Esophagus muscularis mucosa (tissue), 4 donors: ENCODE measurements at regions not wholly inside any gene's neighbourhood (a gene's known extent, or its start where the extent isn't known, plus 50 kb on each side); places are given as distances from the start of the nearest gene placed in this dataset.
"Not testable (repeated sequence)": the region's sequence is repeated elsewhere in the genome, so short reads cannot be mapped to it uniquely, and the experiment has no call there.

Experiments
- DNase-seq: peaks from one replicate; pipeline ENCODE4 v3.0.0-alpha.2; 2017; ENCODE audit errors: extremely low spot score
- H3K27ac ChIP-seq, 4 donors: fragments of 200-600 bp; sonication (generic); replicated peaks in 1 of 4; 1 replicate in 3 of 4; 2 replicates in 1 of 4; pipeline ENCODE4 v1.5.1; 2016 to 2019; ENCODE audit warnings: mild to moderate bottlenecking in 1 of 4
- H3K27me3 ChIP-seq, 4 donors: fragments of 200-600 bp; sonication (generic); one replicate each; pipeline versions ENCODE4 v1.5.1 to v1.6.0; 2016 to 2019
- H3K36me3 ChIP-seq, 4 donors: fragments of 200-600 bp; sonication (generic); one replicate each; pipeline ENCODE4 v1.5.1; 2016 to 2019
- H3K4me1 ChIP-seq, 4 donors: fragments of 200-600 bp; sonication (generic); one replicate each; pipeline ENCODE4 v1.5.1; 2016 to 2019
- H3K4me3 ChIP-seq, 4 donors: fragments of 200-600 bp; sonication (generic); 1 replicate in 2 of 4; 2 replicates in 2 of 4; pipeline ENCODE4 v1.5.1; 2016 to 2019; ENCODE audit warnings: mild to moderate bottlenecking in 4 of 4, moderate library complexity in 1 of 4
- H3K9me3 ChIP-seq, 4 donors: fragments of 200-600 bp; sonication (generic); 1 replicate in 3 of 4; 2 replicates in 1 of 4; pipeline ENCODE4 v1.5.1; 2016 to 2019
- EP300 ChIP-seq: sonication (generic); formaldehyde crosslinking; IDR thresholded peaks from one replicate; pipeline ENCODE4 v1.6.1; 2017; ENCODE audit warnings: antibody characterized with exemption
- POLR2A ChIP-seq: fragments of 450-650 bp; IDR thresholded peaks from one replicate; pipeline ENCODE4 v1.6.1; 2017; ENCODE audit warnings: antibody characterized with exemption, moderate library complexity, mild to moderate bottlenecking, low read depth
- POLR2AphosphoS5 ChIP-seq, 2 donors: sonication (generic); formaldehyde crosslinking; IDR thresholded peaks; one replicate each; pipeline ENCODE4 v1.6.1; 2017; ENCODE audit warnings: antibody characterized with exemption in 2 of 2
- WGBS: methylation state at CpG from one replicate; pipeline ENCODE4 v1.1.5; 2018; 5-methylcytosine and 5-hydroxymethylcytosine counted together
- intact Hi-C: fragments of 100-400 bp; cut with DNase I; formaldehyde crosslinking; loops from one replicate; pipeline ENCODE4 v1.15.1; 2023
- TF ChIP-seq, protein P1 (sequence below), 3 experiments: fragments of 200-600 bp in 2 of 3; fragments of 450-650 bp in 1 of 3; sonication (generic) in 2 of 3; IDR thresholded peaks; one replicate each; pipeline ENCODE4 v1.5.1; 2017 to 2019; ENCODE audit warnings: antibody characterized with exemption in 3 of 3, mild to moderate bottlenecking in 2 of 3, moderate library complexity in 1 of 3

DNA sequence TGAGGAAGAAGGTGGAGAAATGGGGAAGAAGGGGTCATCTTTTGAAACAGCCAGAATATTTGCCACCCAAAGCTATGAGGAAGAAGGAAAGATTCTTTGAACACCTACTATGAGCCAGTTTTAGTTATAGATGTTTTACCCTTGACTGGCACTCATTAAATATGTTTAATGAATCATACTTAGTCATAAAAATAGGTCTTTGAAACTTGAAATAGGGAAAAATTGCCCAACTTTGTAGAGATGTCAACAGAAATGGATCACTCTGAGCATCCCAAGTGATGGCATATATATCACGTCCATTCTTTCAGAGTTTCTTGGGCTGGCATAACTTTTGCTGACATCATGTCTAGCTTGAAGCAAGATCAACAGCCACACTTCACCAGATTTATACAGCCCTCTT lies 263.5 kb downstream of the RPAP3 start:
- DNase-seq: no peak
- no peaks in the 10 kb centered on the region for H3K4me1 ChIP-seq
- 76% methylated on average over 1 of the region's 1 CpG for WGBS
- no peak overlapping the region for H3K4me3 ChIP-seq
- intact Hi-C loops: no loop called here
- peaks cover 0 to 24% (median 13%) of the 10 kb centered on the region in 4 donors for H3K9me3 ChIP-seq
- H3K27me3 ChIP-seq: no peaks in the 10 kb centered on the region
- TF ChIP-seq, protein P1, sequence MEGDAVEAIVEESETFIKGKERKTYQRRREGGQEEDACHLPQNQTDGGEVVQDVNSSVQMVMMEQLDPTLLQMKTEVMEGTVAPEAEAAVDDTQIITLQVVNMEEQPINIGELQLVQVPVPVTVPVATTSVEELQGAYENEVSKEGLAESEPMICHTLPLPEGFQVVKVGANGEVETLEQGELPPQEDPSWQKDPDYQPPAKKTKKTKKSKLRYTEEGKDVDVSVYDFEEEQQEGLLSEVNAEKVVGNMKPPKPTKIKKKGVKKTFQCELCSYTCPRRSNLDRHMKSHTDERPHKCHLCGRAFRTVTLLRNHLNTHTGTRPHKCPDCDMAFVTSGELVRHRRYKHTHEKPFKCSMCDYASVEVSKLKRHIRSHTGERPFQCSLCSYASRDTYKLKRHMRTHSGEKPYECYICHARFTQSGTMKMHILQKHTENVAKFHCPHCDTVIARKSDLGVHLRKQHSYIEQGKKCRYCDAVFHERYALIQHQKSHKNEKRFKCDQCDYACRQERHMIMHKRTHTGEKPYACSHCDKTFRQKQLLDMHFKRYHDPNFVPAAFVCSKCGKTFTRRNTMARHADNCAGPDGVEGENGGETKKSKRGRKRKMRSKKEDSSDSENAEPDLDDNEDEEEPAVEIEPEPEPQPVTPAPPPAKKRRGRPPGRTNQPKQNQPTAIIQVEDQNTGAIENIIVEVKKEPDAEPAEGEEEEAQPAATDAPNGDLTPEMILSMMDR (IDR thresholded peaks at IDR 0.05): no peak
- TF ChIP-seq POLR2AphosphoS5 (IDR thresholded peaks at IDR 0.05): no peak
- no peak for TF ChIP-seq POLR2A
- no peak for TF ChIP-seq EP300
- H3K27ac ChIP-seq: no peak overlapping the region
- H3K36me3 ChIP-seq: no peaks in the 10 kb centered on the region

DNA sequence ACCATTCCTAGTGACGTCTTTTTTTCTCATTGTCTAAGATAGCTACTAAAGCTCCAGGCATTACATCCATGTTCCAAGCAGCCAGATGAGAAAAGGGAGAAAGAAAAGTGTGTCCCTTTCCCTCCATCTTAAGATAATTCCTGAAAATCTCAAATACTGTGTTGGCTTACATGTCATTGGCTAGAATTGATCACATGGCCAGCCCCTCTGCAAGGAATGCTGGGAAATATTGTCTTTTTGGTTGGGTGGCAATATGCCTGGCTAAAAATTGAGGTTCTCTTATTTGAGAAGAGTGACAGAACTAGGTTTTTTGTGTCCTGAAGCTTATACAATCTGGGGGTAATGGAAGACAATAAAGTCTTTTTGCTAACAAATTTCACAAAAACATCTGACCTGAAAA lies 264.3 kb downstream of the RPAP3 start:
- TF ChIP-seq POLR2A (no peak), POLR2AphosphoS5 (IDR thresholded peaks at IDR 0.05) (no peak), EP300 (no peak)
- TF ChIP-seq, protein P1 (IDR thresholded peaks at IDR 0.05): no peak
- peaks cover 0 to 24% (median 13%) of the 10 kb centered on the region in 4 donors for H3K9me3 ChIP-seq
- H3K27me3 ChIP-seq: no peaks in the 10 kb centered on the region
- H3K27ac ChIP-seq: no peak overlapping the region
- intact Hi-C loops: no loop called here
- H3K4me3 ChIP-seq: no peak overlapping the region
- no peaks in the 10 kb centered on the region for H3K36me3 ChIP-seq
- H3K4me1 ChIP-seq: no peaks in the 10 kb centered on the region
- 85% methylated on average over 1 of the region's 1 CpG for WGBS
- DNase-seq: no peak

DNA sequence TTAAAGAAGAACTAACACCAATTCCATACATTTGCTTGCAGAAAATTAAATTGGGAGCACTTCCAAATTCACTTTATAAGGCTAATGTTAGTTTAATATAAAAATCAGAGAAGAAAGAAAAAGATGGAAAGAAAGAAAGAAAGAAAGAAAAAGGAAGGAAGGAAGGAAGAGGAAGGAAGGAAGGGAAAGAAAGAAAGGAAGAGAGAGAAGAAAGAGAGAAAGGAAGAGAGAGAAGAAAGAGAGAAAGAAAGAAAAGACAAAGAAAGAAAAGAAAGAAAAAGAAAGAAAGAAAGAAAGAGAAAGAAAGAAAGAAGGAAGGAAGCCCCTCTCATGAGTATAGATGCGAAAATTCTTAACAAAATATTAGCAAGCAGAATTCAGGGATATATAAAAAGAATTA lies 267.7 kb downstream of the RPAP3 start:
- Histone ChIP-seq H3K27ac (no peak overlapping the region), H3K4me1 (no peaks in the 10 kb centered on the region), H3K27me3 (no peaks in the 10 kb centered on the region), H3K36me3 (no peaks in the 10 kb centered on the region), H3K4me3 (no peak overlapping the region), H3K9me3 (peaks cover 0 to 22% (median 7%) of the 10 kb centered on the region in 4 donors)
- intact Hi-C loops: no loop called here
- WGBS: 53% methylated on average over 1 of the region's 1 CpG
- TF ChIP-seq POLR2AphosphoS5 (IDR thresholded peaks at IDR 0.05) (no peak), EP300 (no peak), POLR2A (no peak)
- TF ChIP-seq, protein P1 (IDR thresholded peaks at IDR 0.05): no peak
- DNase-seq: no peak

DNA sequence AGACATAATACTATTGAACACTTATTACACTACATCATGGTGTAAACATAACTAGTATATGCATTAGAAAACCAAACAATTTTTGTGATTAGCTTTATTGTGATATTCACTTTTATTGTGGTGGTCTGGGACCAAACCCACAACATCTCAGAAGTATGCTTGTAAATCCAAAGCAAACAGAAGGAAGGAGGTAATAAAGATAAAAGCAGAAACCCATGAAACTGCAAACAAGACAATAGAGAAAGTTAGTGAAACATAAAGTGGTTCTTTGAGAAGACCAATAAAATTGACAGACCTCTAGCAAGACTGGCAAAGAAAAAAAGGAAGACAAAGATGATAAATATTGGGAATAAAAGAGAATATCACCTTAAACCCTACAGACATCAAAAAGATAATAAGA lies 268.3 kb downstream of the RPAP3 start:
- TF ChIP-seq POLR2AphosphoS5 (IDR thresholded peaks at IDR 0.05) (no peak), EP300 (no peak), POLR2A (no peak)
- TF ChIP-seq, protein P1 (IDR thresholded peaks at IDR 0.05): no peak
- no peak overlapping the region for H3K27ac ChIP-seq
- H3K4me1 ChIP-seq: no peaks in the 10 kb centered on the region
- H3K4me3 ChIP-seq: no peak overlapping the region
- H3K36me3 ChIP-seq: no peaks in the 10 kb centered on the region
- peaks cover 0 to 16% (median 5%) of the 10 kb centered on the region in 4 donors for H3K9me3 ChIP-seq
- intact Hi-C loops: no loop called here
- no peaks in the 10 kb centered on the region for H3K27me3 ChIP-seq
- DNase-seq: no peak

DNA sequence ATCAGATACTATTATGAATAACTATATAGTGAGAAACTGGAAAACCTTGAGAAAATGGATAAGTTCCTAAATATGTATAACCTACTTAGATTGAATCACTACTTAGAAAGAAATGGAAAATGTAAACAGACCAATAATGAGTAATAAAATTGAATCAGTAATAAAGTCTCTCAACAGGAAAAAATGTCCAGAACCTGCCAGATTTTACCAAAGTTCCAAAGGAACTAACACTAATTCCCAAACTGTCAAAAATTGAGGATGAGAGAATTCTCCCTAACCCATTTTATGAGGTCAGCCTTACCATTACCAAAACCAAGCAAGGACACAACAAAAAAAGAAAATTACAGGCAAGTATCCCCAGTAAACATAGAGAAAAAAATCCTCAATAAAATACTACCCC lies 272.0 kb downstream of the RPAP3 start:
- Histone ChIP-seq H3K27me3 (no peaks in the 10 kb centered on the region), H3K36me3 (no peaks in the 10 kb centered on the region), H3K9me3 (peaks cover 0 to 7% (median 3%) of the 10 kb centered on the region in 4 donors), H3K4me1 (no peaks in the 10 kb centered on the region), H3K4me3 (no peak overlapping the region), H3K27ac (no peak overlapping the region)
- intact Hi-C loops: no loop called here
- DNase-seq: no peak
- TF ChIP-seq EP300: no peak
- no peak for TF ChIP-seq POLR2A
- TF ChIP-seq POLR2AphosphoS5 (IDR thresholded peaks at IDR 0.05): no peak
- TF ChIP-seq, protein P1 (IDR thresholded peaks at IDR 0.05): no peak

DNA sequence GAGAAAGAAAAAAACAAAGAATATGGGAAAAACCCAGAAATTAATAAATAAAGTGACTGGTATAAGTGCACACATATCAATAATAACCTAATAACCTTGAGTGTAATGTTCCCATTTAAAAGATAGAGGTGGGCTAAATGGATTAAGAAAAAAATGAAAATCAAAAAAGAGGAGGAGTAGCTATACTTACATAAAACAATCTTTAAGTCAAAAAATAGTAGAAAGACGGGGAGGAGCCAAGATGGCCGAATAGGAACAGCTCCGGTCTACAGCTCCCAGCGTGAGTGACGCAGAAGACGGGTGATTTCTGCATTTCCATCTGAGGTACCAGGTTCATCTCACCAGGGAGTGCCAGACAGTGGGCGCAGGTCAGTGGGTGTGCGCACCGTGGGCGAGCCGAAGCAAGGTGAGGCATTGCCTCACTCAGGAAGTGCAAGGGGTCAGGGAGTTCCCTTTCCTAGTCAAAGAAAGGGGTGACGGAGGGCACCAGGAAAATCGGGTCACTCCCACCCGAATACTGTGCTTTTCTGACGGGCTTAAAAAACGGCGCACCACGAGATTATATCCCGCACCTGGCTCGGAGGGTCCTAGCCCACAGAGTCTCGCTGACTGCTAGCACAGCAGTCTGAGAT lies 279.0 kb downstream of the RPAP3 start:
- H3K27me3 ChIP-seq, H3K4me3 ChIP-seq, H3K4me1 ChIP-seq, intact Hi-C loops, DNase-seq, H3K27ac ChIP-seq, H3K9me3 ChIP-seq, H3K36me3 ChIP-seq: not testable (repeated sequence)
- 92% methylated on average over 19 of the region's 21 CpGs for WGBS
